Activated CD4-positive, alpha-beta T cell treated with anti-CD3 and anti-CD28 coated beads, Interleukin-2, amount 50 U/mL, for 48 hours (primary cell): ENCODE measurements at regions not wholly inside any gene's neighbourhood (a gene's known extent, or its start where the extent isn't known, plus 50 kb on each side); places are given as distances from the start of the nearest gene placed in this dataset.

Experiments
- DNase-seq, 2 experiments: peaks; one replicate each; pipeline ENCODE4 v3.0.0-alpha.2; 2020

DNA sequence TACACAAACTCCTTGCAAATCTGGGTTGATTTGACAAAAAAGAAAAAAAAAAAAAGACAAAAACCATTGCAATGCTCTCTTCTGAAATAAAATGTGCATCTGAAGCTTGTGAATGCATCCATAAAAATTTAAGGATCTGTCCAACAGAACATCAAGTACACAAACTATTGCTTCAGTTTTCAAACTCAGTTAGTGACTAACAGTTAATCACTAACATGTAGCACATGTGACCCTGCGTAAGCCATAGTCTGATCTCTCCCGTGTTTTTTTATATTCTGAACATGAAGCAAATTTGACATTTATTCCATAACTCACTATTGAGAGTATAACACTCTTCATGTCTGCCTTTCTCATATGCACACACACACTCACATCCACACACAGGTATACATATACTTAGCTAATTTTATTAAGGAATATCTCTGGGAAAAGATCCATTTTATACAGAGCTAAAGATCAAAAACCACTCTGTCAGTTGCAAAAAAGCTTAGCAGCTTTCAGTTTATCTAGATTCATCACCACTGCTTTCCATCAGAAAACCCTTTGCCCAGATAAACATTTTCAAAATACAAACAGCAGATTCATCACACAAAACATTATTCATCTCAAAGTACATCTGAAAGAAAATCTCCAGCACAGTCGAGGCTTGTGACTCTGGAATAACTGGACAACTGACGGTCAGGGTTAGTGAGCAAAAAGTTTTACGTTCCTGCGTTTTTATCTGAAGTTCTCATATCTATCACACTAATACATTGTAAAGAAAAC is 1000.4 kb upstream of the ACVR2A start:
- no peak for DNase-seq

DNA sequence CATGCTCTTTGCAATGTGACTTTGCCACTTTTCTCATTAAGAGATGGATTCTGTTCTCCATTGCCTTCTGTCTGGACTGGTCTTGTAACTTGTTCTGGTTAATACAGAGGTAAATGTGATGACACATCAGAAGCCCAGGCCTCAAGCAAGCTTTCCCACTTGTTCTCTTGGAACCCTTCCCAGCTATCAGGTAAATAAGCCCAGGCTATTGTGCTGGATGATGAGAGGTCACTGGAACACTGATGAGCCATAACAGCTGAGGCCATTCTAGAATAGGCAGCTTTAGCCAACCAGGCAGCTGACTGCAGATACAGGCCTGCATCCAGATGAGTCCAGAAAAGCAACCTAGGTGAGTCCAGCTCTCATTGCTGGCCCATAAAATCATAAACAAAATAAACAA is 1007.0 kb upstream of the ACVR2A start:
- DNase-seq, result no peak

DNA sequence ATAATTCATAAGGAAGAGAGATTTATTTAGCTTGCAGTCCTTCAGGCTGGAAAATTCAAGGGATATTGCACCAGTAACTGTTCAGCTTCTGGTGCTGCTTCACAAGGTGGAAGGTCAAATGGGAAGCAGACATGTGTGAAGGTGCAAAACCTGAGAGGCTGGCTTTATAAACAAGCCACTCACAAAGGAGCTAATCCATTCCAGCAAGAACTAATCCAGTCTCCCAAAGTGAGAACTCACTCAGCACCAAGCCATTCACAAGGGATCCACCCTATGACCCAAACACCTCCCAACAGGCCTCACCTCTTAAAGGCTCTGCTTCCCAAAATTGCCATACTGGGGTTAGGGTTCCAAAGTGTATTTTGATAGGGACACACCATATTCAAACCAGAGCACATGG is 1018.4 kb upstream of the ACVR2A start:
- DNase-seq, result no peak

DNA sequence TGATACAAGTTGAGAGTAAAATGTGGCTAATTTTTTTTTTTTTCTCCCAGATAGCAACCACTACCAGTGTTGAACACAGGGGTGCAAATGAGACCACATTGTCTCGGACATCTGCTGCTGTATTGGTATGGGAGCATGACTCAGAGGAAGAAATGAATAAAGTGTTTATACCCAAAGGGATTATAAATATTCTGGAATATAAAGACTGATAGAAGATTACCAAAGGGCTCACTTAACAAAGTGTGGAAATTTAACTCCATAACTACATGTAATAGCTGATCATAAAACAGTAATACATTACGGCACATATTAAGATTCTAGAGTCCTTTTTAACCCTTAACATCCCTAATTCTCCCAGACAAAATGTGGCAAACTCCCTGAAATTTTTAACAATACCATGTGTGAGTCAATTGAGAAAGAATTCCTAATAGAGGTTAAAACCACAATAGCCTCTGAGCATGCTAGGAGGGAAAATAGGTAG is 1023.0 kb upstream of the ACVR2A start:
- DNase-seq, result no peak

DNA sequence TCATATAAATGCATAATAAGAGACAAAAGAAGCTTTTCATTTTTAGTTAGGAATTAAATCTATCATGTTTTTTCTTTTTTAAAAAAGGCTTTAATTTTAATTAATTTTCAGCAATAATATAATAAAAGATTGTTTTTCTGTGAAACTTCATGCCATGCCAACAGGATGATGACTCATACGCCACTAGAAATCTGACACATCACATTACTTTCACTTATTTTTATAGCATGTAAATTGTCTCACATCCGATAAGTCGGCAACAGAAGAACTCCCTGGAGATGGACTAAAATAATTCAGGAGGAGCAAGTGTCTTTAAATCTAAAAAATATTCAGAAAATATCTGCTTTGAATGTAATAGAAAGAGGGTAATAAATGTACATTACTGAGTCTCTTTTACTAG is 1024.2 kb upstream of the ACVR2A start:
- DNase-seq, result no peak

DNA sequence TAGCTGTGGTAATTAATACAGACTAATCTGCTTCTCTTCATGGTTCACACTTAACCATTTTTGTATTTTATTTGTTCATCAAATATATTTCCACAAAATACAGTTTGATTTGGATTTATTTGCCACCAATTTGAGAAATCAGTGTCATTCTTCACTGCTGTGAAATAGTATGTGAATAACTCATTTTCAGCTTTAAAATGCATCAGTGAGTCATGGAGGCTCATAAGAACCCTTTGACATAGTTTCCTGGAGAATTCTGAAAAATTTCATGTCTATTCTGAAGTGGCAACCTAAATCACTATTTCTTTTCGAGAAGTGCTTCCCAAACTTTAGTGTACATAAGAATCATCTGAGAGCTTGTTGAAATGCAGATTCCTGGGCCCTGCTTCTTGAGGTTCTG is 1026.7 kb upstream of the ACVR2A start:
- no peak for DNase-seq

DNA sequence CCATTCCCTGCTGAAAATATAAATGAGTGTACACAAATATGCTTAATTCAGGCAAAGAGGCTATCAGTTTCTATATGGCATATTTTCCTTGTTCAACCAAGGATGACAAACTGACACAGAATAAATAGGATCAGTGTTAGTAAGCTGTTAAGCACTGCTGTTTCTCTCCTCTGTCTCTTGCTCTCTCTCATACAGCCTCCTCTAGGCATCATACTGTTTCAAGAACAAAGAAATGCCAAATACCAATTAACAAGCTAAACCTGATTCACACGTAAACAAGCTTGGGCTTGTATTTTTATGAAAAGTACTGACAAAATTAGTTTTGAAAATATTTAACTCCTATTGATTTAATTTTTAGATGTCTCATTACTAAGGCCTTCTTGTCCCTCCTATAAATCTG is 1027.2 kb upstream of the ACVR2A start:
- DNase-seq, result no peak

DNA sequence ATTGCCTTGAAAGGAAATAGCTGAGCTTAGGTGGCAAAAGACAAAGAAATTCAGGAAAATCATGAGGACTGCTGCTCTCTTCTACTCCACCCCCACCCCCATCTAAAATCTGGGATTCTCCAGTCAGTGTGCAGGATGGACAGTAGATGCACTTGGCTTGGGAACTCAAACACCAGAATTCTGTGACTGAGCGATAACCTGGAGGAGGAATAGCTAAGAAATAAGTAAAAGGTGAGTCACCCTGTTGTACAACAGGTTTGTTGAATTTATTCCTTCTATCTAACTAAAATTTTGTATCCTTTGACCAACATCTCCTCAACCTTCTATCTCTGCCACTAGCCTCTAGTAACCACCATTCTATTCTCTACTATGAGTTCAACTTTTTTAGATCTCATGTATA is 1029.9 kb upstream of the ACVR2A start:
- DNase-seq, result no peak

DNA sequence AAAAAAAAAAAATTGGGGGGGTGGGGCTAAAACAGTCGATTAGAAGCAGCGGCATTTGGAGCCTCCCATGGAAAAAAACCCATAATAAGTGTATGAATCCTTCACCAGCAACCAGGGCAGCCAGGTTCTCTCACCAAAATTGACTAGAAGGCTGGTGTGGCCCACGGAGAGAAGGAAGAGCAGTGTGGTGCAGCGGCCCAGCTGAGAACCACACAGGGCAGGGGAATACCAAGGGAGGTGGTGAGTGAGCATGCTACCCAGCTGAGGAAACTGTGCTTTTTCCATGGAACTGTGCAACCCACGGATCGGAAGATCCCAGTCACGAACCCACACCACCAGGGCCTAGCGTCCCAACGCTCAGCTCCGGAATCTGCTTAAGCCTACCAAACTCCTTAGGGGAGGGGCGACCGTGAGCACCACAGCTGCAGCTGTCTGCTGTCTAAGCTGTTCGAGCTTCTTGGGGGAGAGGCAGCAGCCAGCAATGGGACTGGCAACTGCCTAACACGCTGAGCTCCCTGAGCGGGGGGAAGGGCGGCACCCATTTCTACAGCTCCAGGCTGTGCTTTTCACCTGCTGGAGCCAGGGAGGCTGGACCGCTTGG is 1037.2 kb upstream of the ACVR2A start:
- no peak for DNase-seq

DNA sequence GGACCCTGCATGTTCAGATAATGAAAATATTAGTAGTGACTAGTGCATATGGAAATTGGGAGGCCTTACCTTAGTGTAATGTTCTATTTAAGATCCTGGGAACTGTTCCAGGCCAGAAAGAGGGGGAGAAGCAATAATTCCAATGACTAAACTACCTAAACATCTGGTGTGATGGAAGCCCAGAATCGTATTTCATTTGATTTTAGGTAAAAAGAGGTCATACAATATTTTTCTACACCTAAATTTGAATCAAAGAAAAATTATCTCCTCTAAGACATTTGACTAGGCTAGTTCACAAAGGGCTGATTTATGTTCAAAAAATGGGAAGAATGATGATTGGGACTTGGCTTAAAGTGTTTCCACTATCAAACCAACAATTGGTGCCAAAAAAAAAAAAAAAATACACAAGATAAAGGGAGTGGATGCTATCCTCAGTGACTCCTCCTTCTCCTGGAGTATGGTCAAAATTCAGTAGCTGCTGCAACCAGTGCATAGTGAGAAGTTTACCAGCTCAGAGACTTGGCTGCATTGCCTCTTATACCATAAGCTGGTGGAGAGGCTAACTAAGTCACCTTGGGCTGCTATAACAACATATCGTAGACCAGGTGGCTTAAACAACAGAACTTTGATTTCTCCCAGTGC is 1038.3 kb upstream of the ACVR2A start:
- no peak for DNase-seq

DNA sequence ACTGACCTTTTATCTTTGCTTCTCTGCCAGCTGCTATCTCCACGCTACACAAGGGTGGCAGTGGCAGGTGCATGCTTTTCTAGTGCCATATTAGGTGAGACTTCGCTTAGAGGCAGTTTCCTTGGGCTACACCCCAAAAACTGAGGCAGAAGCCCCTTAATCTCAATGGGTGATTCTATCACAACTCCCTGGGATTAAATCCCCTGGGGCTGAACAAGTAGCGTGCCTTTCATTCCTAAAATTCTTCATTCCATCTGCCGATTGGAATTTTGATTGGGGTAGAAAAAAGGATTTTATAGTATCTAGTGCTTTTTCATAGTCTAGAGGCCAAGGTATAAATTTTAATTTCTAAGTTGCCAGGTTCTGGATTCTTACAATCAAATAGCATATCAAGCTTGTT is 1040.5 kb upstream of the ACVR2A start:
- no peak for DNase-seq

DNA sequence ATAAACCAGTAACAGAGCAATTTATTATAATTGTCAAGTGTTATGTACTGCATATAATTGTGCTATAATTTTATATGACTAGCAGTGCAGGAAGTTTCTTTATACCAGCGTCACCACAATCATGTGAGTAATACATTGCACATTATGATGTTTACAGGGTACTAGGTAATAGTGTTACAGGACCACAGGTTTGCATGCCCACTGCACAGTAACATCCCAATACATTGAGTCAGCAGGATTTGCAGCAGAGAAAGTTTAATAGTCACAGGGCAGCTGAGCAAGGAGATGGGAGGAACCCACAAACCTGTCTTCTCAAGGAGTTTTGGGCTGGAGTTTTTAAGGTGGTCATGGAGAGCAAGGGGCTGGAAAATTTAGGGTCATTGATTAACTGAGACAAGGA is 1042.9 kb upstream of the ACVR2A start:
- DNase-seq, result no peak

DNA sequence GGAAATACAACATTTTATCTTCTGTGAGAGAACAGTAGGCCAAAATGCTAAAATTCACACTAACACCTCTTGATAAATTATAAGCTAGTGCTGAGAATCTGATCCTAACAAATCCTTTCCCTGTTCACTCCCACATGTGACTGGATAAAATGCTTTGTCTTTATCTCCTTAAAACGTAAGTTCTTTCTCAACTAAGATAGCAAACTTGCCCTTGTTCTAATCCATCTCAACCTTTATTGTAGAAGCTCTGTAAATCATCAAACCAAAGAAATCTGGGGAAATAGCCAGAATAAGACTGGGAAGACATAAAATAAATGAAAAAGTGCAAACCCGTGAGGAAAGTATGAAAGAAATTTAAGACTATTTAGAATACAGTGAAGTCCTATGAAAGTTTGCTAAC is 1058.4 kb upstream of the ACVR2A start:
- no peak for DNase-seq

DNA sequence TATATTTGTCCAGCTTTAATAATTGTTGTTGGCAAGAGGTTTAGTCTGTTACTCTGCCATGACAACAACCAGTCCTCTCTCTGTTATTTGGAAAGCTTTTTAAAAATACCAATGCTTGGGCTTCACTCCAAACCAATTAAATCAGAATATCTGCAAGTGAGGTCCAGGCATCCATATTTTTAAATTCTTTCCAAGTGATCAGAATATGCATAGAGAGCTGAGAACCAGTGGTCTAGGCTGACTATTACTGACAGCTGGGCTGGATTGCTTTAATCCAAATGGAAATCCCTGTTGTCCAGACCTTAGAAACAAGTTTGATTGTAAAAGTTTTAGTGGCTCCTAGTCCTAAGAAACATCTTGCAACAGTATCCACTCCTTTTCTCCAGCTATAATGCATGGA is 1059.7 kb upstream of the ACVR2A start:
- no peak for DNase-seq

DNA sequence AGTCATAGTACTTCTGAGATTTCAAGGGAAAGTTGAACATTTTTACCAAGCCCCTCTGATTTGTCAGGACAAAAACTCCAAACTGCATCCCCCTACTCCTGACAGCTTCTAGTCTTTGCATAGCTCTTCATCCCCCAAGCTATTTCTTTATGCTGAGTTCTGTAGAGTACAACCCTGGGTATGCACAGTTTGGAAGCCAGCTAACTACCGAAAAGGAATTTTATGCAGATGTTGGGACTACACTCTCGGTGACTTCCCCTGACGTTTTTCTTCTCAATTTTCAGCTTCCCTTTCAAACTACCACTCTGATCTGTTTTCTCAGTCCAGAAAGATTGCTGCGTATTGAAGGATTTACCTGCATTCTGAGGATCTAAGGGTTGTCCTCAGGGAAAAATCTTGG is 1060.2 kb upstream of the ACVR2A start:
- no peak for DNase-seq

DNA sequence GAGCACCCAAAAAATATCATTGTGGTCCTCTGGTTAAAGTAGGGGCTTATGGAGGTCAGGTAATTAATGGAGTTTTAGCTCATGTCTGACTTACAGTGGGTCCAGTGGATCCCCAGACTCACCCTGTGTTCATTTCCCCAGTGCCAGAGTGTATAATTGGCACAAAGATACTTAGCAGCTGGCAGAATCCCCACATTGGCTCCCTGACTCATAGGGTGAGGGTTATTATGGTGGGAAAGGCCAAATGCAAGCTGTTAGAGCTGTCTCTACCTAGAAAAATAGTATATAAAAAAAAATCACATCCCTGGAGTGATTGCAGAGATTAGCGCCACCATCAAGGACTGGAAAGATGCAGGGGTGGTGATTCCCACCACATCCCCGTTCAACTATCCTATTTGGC is 1067.6 kb upstream of the ACVR2A start:
- no peak for DNase-seq

DNA sequence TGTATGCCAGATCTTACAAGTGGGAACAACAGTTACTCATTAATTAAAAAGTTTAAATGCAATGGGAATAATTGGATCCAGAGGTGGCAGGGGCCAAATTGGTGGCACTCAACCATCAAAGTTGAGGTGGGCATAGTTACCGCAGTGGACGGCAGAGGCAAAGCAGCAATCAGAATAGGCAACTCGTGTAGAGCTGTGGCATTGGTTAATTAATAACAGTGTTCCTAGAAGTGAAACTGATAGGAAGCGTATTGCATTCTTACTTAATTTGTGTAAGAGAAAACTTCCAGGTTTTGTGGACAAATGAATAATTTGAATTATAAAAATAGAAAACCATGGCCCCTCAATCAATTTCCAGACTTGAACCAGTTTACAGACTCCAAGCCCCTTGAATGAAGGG is 1068.2 kb upstream of the ACVR2A start:
- no peak for DNase-seq

DNA sequence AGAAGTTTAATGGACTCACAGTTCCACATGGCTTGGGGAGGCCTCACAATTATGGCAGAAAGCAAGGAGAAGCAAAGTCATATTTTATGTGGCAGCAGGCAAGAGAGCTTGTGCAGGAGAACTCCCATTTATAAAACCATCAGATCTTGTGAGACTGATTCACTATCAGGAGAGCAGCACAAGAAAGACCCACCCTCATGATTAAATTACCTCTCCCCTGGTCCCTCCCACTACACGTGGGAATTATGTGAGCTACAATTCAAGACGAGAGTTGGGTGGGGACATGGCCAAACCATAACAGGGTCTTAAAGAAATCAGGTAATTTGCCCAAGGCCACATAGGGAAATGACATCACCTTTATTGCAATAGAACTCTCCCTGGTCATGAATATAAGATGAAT is 1073.3 kb upstream of the ACVR2A start:
- DNase-seq, result no peak

DNA sequence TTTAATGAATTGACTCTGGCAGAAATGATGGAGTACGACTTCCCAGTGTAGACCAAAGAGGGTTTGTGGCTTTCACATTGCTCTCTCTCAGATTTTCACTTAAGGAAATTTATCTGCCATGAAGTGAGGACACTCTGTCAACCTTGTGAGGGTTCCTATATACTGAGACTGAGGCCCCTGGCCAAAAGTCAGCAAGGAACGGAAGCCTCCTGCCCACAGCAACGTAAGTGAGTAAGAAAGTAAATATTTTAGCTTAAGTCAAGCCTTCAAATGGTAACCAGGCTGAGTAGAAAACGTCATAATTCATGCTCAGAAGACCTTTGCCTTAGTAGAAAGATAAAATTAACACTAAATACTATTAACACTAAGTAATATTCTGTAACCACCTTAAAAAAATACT is 1080.5 kb upstream of the ACVR2A start:
- DNase-seq, result no peak

DNA sequence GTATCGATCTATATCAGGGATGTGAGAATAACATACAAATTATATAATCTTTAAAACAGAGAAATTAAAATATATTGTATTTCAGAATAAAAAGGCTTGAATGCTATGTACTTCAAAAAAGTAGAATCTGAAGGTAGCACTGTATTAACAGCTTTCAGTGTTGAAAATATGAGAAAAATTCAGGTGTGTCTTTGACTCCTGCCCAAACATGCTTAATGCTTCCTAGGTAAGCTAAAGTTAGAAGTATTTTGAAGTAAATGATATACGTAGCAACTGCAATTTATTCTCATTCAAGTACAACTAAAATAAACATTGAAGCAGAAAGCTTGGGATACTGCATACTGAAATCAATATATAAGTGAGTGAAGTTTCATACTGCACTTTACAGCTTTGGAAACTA is 1082.0 kb upstream of the ACVR2A start:
- DNase-seq, result no peak

DNA sequence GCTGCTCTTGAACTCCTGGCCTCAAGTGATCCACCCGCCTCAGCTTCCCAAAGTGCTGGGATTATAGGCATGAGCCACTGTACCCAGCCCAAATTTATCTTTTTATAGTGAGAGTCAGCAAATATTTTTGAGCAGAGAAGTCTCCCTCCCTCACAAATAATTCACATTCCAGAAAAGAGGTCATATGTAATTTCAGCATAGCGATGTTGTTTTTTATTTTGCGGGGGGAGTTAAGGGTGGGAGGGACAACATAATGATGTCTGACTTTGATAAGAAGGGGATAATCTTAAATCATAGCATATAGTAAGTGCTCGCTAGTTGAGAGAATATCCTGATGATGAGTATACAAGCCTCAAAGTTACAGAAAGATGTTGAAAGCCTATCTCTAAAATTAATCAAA is 1090.2 kb upstream of the ACVR2A start:
- no peak for DNase-seq

DNA sequence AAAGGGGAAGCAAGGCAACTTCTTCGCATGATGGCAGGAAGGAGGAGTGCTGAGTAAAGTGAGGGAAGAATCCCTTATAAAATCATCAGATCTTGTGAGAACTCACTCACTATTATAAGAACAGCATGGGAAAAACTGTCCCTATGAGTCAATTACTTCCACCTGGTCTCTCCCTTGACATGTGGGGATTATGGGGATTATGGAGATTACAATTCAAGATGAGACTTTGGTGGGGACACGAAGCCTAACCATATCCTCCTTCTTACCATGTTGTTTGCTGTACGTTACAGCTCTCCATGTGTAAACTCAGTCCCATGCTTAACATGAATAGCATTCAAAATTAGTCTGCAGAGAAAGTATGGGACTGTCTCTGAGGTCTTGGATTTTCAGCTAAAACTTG is 1096.8 kb upstream of the ACVR2A start:
- no peak for DNase-seq

DNA sequence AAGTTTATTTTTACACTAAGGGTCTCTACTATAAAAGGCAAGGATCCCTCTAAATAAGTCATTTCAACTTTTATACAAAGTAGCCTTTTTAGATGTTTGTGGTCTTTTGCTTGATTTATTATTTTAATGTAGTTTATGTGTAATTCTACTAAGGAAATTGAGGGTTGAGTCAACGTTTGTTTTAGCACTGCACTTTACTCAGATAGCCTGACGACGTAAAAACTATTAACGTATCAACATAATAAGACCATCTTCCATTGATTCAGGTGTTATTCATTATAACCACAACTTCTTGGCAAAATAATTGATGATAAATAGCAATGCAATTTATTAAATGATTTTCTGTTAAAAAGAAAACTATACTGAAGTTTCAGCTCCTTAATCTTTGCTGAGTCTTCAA is 1103.6 kb upstream of the ACVR2A start:
- DNase-seq, result no peak

DNA sequence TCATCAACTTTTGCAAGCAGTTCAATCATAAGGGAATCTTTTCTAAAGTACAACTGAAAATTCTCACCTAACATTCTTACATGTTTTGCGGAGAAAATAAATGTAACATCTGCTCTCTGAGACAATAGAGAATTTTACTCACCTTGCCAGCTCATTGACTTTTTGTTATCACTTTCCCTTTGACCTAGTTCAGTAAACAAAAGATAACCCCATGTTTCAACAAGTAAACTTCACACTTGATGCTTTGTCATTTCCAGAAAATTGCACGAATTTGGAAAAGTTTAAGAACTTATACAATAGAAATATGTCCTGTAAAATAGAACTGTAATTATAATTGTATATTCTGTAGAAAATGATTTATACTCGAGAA is 1110.0 kb upstream of the ACVR2A start:
- no peak for DNase-seq
